Bronchial epithelial cell (primary cell): ENCODE measurements at regions not wholly inside any gene's neighbourhood (a gene's known extent, or its start where the extent isn't known, plus 50 kb on each side); places are given as distances from the start of the nearest gene placed in this dataset.
"Not testable (repeated sequence)": the region's sequence is repeated elsewhere in the genome, so short reads cannot be mapped to it uniquely, and the experiment has no call there.

Source experiments
- DNase-seq: peaks from one replicate; pipeline ENCODE4 v3.0.0-alpha.2; 2010; ENCODE audit warnings: low read depth
- FAIRE-seq: peaks from 2 replicates; lab custom pipeline; 2011; peaks lifted over from hg19 to GRCh38; lab: Jason Lieb, UNC
- H3K27me3 ChIP-seq: 2 replicates; pipeline ENCODE4 v1.5.1; 2011; ENCODE audit warnings: low read length; ENCODE audit not compliant: control insufficient read depth, insufficient read depth
- H3K36me3 ChIP-seq: 2 replicates; pipeline ENCODE4 v1.5.1; 2011; ENCODE audit warnings: low read length; ENCODE audit not compliant: control insufficient read depth, insufficient read depth
- H3K4me3 ChIP-seq: 2 replicates; pipeline ENCODE4 v1.5.1; 2011; ENCODE audit warnings: mild to moderate bottlenecking, low read depth, low read length, control low read depth
- CTCF ChIP-seq: IDR thresholded peaks from 2 replicates; pipeline ENCODE4 v1.5.1; 2011; ENCODE audit warnings: mild to moderate bottlenecking, moderate library complexity, low read length, control low read depth, inconsistent platforms; ENCODE audit not compliant: insufficient read depth, severe bottlenecking

GRCh38 chr7:39845006-39845405 is 105.0 kb upstream of the CDK13 start:
- DNase-seq (no peak), FAIRE-seq (no peak)
- no peak for TF ChIP-seq CTCF
- H3K27me3 ChIP-seq = peaks cover 2% of the 10 kb centered on the region
- H3K36me3 ChIP-seq = no peaks in the 10 kb centered on the region
- no peak overlapping the region for H3K4me3 ChIP-seq

DNA sequence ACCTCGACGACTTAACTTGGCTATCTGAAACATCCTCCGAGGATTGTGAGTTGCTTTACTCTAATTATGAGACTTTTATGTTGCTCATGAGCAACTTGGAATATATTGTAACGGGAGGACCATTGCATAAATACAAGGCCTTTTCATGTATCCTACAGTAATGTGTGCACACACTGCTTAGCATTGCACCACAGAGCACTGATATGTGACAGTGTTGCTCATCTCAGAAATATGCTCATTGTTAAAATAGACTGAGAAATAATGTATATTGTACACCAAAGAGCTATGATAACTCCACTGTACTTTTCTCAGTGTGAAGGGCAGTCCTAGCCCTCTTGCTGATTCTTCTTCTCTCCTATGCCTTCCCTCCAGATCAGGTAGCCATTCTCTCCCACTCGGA is 102.8 kb upstream of the CDK13 start:
- Histone ChIP-seq H3K27me3 (no peaks in the 10 kb centered on the region), H3K36me3 (no peaks in the 10 kb centered on the region), H3K4me3 (no peak overlapping the region)
- FAIRE-seq (no peak), DNase-seq (no peak)
- TF ChIP-seq CTCF = no peak

GRCh38 chr7:39851466-39852045 is 98.5 kb upstream of the CDK13 start:
- Histone ChIP-seq H3K36me3 (no peaks in the 10 kb centered on the region), H3K4me3 (no peak overlapping the region), H3K27me3 (no peaks in the 10 kb centered on the region)
- peak; percentile 21 for DNase-seq
- no peak for TF ChIP-seq CTCF
- FAIRE-seq = no peak

- not testable (repeated sequence) for H3K4me3 ChIP-seq, DNase-seq, H3K27me3 ChIP-seq, H3K36me3 ChIP-seq, FAIRE-seq
Measured at GRCh38 chr7:39854616-39855324, 95.3 kb upstream of the CDK13 start.

DNA sequence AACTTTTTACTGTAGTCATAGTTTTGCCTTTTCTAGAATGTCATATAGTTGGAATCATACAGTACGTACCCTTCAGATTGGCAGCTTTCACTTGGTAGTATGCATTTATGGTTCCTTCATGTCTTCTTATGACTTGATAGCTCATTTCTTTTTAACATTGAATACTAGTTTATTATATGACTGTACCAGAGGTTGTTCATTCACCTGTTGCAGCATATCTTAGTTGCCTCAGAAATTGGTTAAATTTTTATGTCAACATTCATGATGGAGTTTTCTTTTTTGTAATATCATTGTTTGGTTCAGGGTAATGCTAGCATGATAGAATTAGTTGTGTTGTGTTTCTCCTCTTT is 94.8 kb upstream of the CDK13 start:
- no peak for TF ChIP-seq CTCF
- Histone ChIP-seq H3K27me3 (no peaks in the 10 kb centered on the region), H3K4me3 (no peak overlapping the region), H3K36me3 (no peaks in the 10 kb centered on the region)
- no peak for FAIRE-seq
- DNase-seq = no peak

GRCh38 chr7:39863675-39864322 is 86.3 kb upstream of the CDK13 start:
- not testable (repeated sequence) for H3K27me3 ChIP-seq, H3K4me3 ChIP-seq, H3K36me3 ChIP-seq, FAIRE-seq
- DNase-seq = peak; percentile 36
- TF ChIP-seq CTCF = peak; percentile 26

GRCh38 chr7:39869888-39870522 is 80.1 kb upstream of the CDK13 start:
- not testable (repeated sequence) for H3K27me3 ChIP-seq, FAIRE-seq, H3K4me3 ChIP-seq, H3K36me3 ChIP-seq, DNase-seq

DNA sequence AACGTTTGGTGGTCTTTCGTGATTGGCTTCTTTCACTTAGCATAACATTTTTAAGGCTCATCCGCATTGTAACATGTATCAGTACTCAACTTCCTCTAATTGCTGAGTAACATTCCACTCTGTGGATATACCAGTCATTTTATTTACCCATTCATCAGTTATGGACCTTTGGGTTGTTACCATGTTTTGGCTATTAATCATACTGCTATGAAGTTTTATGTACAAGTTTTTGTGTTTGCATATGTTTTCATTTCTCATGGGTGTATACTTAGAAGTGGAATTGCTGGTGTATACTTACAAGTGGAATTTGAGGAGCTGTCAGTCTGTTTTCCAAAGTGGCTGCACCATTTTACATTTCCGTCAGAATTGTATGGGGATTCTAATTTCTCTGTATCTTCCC is 78.4 kb upstream of the CDK13 start:
- H3K4me3 ChIP-seq, DNase-seq, H3K27me3 ChIP-seq, H3K36me3 ChIP-seq, FAIRE-seq: not testable (repeated sequence)
